Activated CD4-positive, alpha-beta T cell treated with anti-CD3 and anti-CD28 coated beads, Interleukin-2, amount 50 U/mL, for 24 hours (primary cell): ENCODE measurements at regions not wholly inside any gene's neighbourhood (a gene's known extent, or its start where the extent isn't known, plus 50 kb on each side); places are given as distances from the start of the nearest gene placed in this dataset.
"Not testable (repeated sequence)": the region's sequence is repeated elsewhere in the genome, so short reads cannot be mapped to it uniquely, and the experiment has no call there.

ENCODE experiments used
- DNase-seq, 2 donors: peaks; one replicate each; pipeline ENCODE4 v3.0.0-alpha.2; 2020; ENCODE audit warnings: low read depth in 1 of 2, low spot score in 1 of 2

DNA sequence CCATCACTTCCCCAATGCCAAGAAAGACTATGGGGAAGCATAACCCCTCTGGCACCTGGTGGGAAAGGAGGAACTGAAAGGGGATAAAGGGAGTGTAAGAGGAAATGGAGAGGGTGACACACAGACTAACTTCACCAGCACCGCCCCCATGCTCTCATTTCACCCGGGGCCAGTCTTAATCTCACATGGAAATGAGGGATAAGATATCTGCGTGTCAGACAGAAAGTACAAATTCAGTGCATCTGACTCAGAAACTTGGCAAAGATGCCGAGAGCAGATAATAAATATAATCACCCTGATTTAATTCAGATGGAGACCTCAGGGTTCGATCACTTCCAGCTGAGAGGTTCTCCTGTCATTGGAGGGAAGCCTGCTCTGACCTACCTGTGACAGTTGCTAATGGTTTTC lies 191.6 kb downstream of the DUSP6 start:
- peak in 1 of 2 donors; percentile 36 for DNase-seq

DNA sequence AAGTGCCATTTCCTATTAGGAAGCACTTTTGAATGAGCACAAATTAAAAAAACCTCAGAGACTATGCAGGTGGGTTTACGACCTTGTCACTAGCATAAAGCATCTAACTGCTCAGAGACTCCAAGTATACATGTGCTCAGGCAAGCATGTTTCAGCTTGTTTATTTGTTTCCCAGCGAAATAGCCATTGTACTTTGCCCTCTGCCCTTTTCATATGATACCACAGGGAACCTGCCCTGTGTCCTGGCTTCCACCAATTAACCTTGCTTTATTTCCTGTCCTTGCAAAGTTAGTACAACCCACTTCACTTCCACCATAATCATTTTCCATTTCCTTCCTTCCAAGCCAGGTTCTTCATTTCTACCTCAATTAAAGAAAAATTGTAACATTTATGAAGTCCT lies 194.9 kb downstream of the DUSP6 start:
- DNase-seq: no peak

DNA sequence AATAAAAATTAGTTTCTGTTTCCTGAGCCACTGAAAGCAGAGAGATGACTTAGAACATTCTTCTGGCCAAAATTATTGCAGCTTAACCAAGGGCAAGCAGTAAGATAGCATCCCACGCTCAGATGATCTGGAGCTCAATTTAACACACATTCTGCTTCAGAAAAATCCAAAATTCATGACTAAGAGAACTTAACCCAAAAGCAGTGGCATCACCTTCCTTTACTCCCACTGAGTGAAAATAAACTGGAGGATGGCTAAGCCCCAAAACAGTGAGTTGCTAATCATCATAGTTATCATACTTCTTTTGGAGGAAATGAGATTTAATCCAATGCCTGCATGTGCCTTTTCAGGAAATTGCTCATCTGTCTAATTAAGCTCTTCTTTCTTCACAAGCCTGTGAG lies 195.4 kb downstream of the DUSP6 start:
- DNase-seq: no peak

DNA sequence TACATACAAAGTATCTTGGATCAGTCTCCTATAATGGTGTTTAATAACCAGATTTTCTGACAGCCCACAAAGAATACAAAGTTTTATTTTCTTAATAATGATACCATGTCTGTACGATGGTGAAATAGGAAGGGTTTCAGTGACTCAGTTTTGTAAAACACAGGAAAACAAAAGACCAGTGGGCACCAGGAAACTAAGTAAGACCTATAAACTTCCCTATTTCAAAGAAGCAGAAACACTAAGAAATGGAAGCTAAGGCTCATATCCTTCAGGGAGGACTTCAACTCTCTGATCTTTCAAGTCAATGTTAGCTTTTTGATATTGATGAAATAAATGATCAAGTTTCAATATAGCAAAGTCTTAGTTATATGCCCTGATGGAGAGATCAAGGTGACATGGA lies 196.0 kb downstream of the DUSP6 start:
- DNase-seq: no peak

DNA sequence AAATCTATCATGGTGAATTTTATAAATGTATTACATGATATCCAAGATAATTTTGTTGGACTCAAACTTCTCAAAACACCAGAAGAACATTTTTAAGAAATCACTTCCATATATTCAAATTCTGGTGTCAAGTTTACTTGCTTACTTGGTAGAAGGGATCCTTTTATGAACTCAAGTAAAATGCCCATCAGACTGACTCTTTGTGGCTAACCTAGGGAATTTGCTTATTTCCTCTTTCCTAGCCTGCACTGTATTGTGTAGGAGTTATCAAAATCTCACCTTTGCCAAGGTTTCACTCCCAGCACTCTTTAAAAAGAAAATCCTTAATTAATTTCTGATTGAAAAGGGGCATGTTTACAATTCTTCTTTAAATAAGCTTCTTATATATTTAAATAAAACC lies 196.5 kb downstream of the DUSP6 start:
- no peak for DNase-seq

DNA sequence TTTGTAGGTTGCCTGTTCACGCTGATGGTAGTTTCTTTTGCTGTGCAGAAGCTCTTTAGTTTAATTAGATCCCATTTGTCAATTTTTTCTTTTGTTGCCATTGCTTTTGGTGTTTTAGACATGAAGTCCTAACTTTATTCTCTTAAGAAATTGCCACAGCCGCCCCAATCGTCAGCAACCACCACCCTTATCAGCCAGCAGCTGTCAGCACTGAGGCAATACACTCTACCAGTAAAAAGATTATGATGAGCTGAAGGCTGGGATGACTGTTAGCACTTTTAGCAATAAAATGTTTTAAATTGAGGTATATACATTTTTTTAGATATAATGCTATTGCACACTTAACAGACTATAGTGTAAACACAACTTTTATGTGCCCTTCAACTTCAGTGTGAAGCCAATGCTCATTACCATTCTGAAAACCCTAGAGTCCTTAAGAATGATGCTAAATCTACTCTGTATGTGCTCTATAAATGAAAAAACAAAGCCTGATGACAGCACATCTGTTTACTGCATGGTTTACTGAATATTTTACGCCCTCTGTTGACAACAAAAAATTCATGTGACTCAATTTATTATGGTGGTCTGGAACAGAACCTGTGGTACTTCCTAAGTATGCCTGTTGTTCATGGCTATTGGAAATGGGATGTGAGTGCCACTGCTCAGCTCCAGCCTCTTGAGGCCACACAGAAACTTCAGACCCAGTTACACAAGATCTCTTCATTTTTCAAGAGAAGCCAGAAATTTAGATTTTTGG lies 197.4 kb downstream of the DUSP6 start:
- no peak for DNase-seq

DNA sequence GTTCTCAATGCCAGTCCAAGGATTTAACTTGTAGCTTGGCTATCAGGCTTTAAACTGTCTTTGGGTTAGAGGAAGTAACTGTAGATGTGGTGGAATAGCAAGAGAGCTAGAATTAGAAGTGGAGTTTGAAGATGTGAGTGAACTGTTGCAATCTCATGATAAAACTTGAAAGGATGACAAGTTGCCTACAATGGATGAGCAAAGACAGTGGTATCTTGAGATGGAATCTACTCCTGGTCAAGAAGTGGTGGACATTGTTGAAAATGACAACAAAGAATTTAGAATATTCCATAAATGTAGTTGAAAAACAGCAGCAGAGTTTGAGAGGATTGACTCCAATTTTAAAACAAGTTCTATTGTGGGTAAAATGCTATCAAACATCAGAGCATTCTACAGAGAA lies 199.0 kb downstream of the DUSP6 start:
- no peak for DNase-seq

DNA sequence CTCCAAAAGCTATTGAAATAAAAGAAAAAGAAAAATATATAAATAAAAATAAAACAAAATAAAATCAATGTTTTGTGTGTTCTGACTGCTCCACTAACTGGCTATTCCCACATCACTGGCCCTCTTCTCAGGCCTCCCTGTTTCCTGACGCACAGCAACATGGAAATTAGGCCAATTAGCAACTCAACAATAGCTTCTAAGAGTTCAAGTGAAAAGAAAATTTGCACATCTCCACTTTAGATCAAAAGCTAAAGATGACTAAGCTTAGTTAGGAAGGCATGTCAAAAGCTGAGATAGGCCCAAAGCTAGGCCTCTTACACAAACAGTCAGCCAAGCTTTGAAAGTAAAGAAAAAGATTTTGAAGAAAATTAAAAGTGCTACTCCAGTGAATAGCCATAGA lies 200.8 kb downstream of the DUSP6 start:
- no peak for DNase-seq

DNA sequence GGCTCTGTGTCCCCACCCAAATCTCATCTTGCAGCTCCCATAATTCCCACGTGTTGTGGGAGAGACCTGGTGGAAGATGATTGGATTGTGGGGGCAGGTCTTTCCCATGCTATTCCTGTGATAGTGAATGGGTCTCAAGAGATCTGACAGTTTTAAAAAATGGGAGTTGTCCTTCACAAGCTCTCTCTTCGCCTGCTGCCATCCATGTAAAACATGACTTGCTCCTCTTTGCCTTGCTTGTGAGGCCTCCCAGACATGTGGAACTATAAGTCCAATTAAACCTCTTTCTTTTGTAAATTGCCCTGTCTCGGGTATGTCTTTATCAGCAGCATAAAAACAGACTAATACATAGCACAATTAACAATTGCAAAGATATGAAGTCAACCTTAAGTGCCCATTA lies 201.5 kb downstream of the DUSP6 start:
- DNase-seq: not testable (repeated sequence)

DNA sequence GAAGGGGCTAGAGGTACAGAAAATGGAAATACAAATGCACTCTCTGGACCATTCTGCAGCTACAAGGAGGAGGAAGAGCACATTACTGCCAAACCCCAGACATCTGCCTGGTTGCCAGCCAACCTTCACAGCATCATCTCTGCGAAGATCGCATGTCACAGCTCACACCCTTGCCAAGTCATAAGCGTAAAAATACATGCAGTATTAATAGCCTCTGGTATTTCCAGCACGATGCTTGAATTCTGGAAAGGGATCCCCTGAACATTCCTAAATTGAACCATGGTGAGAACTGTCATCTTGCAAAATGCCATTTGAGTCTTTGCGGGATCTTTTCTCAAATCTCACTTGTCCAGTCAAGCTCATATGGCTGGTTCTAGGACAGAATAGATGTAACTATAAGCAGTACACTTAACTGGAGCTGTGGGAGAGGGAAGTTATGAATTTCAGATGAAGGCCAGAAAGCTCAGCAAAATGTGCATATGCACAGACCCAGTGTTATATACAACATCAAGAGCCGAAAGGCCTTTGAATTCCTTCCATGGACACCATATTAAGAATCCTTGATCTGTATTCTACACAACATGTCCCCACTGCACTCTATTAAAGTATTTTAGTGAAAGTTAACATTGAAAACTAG lies 211.6 kb downstream of the DUSP6 start:
- DNase-seq: no peak

DNA sequence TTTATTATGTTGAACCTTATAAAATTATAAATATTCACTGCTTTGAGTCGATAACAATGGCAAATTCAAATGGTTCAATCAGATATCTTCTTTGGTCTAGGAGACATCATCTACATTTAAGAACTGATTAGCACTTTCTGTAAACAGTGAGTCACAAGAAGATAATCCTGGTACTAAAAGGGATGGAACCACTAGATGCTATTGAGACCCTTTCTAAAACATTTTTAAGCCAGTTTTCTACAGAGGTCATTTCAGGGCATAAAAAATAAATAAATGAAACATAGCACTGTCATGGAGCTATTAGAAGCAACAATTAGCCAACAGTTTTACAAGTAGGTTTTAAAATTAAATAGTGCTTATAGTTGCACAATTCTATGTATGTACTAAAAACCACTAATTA lies 212.2 kb downstream of the DUSP6 start:
- no peak for DNase-seq

DNA sequence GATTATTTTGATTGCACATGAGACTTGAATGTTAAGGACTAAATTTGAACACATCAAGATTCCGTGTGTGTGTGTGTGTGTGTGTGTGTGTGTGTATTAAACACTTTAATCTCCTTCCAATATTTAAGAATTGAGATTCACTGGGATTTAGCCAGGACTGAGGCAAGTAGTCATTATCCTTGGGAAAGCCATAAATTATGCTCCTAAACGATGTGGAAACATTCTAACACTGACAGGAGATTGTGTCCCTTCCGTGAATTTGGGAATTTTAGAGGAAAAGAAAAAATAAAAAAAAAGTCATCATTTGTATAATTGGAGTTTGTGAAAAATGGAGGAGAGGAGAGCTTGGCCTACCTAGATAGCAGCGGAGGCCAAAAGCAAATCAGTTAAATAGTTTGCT lies 212.9 kb downstream of the DUSP6 start:
- DNase-seq: no peak

DNA sequence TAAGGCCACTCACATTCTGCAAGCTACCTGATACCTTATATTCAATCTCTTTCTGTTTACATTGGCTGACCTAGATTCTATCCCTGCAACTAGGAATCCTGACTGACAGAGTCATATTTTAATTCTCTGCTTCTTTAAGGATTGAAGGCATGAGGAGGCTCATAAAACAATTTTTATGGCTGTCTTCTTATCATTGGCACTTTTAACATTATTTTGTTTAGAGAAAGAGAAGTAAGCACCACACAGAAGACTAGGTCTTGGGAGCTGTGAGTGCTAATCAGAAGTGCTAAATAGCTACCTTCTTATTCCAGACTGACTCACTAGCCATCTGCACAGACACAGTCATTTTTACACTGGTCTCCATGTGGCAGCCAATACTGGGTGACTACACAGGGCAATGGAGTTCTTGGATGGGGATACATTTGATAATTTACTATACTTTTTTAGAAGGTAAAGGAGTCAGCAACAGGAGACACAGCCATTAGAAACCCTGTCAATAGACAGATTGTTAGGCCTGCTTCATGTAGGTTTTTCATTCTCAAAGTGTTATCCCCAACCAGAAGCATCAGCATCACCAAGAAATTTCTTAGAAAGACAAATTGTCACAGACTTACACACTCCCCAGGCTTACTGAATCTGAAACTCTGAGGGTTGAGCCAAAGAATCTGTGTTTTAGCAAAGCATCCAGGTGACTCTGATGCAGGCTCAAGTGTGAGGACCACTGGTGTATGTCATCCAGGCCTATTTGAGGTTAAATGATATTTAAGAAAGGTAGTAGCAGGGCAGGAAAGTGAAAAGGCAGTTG lies 214.1 kb downstream of the DUSP6 start:
- no peak for DNase-seq

DNA sequence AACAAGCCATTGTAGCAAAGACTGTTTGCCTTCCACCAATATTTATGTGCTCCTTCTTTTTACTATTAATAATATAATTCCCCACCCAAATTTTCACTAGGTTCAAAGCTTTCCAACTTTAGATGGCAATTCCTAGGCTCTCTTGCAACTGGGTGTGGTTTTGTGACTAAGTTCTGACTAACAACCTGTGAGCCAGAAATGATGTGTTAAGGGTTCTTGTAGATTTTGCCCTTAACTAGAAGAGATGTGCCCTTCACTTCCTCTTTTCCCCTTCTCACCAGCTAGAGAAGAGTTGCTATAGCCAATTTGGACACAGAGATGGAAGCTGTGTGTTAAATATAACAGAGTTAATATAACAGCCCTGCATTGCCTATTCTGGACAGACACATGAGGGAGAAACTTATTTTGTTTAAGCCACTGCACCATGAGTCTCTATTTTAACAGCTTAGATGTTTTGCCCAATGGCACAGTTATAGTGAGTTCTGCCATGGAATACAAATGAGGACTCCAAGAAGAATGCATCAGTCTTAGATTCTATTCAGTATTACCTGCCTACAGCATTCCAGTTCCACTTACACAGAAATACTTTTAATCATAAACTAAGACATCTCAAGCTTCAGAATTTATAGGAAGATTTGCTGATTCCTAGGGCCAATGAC lies 216.2 kb downstream of the DUSP6 start:
- DNase-seq: no peak

DNA sequence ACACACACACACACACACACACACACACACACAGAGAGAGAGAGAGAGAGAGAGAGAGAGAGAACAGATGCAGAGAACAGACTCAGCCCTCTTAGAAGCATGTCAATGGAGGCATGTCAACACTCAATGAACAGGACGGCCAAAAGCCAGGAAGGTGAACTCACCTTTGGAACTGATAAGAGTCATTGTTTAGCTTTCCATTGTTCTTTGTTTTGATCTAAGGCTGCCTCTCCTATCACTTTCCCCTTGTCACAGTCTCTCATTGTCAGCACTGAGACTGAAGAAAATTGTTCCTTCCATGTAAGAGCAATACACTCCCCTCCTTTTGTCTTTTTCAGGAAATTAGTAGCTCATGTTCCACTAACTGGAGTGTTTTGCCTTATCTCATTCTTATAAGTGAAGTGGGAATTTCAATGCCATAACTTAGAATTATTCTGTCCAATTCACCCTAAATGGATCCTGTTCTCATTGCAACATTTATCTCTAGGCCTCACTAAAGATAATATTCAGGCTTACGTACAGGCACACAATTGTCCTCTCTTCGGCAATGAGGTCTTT lies 218.0 kb downstream of the DUSP6 start:
- no peak for DNase-seq

DNA sequence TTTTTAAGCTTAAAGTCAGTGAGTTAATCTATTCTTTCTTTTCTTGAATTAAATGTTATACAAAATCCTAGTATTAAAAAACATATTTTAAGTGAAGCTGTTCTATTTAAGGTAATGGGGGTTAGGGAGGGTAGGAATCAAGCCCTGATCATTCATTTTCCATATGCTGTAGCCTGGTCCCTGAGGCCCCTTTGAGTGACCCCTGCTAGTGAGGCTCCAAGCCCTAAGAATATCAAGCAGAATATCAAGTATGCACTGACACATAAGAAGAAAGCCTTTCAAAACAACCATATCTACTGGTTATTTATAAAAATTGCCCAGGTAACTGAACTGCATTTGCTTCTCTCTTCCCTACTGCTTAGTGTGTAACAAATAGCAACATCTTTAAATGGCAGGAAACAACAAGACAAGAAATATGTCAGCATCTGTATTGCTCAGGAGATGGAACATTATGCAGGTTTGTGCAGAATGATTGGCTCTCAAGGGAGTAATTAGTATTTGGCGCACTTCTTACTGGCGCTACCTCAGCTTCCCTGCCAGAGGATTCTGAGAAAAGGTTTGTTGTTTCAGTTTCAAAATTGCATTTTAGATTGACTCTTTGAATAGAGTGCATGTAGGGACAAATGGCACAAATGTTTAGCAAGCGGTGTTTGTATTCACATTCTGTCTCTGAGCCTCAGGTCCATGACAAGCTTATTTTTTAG lies 223.0 kb downstream of the DUSP6 start:
- no peak for DNase-seq

DNA sequence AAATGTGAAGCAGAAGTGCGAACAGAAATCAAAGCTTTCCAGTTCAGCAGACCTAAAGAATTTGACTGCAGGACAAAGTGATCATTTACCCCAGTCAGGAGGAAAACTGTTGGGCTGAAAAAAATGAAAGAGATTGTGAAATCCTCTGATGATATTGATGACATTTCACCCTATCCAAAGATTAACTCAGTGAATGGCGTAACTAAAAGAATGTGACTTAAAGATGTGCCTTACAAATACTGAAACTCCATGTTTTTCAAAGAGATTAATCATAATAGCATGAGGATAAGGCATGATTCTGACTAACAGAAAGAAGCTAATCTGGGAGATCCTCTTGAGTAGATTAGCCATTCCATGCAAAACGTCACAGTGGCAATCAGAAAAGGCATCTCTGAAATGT lies 225.6 kb downstream of the DUSP6 start:
- DNase-seq: no peak

DNA sequence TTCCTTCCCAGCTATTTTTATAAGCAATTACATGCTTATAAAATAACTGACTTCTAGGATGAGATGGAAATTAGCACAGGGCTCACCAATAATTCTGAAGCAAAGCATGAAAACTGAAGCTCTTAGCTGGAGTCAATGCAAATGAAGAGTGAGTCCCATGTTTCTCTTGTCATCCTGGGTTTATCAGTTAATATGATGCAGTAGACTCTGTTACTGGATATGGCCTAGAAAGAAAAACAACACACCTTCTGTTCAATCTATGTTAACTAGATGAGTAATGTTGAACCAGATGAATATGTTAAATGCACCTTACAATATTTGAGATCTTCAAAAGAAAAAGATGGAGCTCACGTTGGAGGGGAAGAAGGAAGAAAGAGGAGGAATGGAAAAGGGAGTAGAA lies 229.4 kb downstream of the DUSP6 start:
- DNase-seq: no peak

DNA sequence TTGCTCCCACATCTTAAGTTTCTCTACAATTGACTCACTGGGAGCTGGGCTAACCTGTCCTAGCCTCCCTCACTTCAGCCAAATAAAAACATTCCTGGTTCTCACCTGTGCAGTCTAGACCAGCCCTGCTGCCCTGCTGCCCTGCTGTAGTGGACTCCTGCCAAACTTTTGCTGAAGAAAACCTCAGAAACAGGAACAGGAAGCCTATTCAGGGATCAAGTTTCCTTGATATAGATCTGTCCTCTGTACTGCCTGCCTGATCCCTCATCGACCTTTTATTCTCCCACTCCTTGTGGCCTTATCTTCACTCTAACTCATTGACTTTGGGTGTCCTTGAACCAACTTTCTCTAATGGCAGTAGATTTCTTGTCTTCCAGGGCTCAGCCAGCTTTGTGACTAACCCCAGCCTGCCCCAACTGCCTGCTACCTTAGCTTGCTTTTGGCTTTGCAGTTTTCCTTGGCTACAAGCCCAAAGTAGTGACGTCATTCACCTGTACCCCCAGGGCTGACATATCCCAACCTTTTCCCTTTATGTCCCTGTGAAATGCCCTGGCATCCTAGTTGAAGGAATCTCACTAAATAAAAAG lies 234.8 kb downstream of the DUSP6 start:
- no peak for DNase-seq

DNA sequence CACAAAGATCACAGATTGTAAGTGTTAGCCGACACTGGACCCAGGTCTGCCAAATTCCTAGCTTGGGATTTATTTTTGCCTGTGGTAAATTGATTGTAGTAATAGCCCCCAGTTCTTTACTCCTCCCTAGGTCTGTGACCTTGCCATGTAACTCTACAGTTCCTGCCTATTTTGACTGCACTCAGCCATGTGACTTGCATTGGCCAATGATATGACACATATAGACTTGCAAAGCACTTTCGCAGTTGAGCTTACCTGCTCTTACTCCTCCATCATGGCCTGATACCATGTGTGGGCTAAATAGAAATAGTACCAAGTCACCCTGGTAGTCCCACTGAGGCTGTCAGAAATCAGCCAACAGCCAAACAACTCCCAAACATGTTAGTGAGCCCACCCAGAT lies 240.3 kb downstream of the DUSP6 start:
- DNase-seq: no peak
